ENCODE measurements at regions not wholly inside any gene's neighbourhood (a gene's known extent, or its start where the extent isn't known, plus 50 kb on each side); places are given as distances from the start of the nearest gene placed in this dataset.

- H3K9me3 Mint-ChIP-seq, result peaks cover 0 to 6% (median 2%) of the 10 kb centered on the region in 7 donors
- WGBS (ENCODE audit: insufficient coverage), result 89% methylated on average over 5 of the region's 6 CpGs
Observed at GRCh38 chr13:81246556-81246955, 905.6 kb upstream of the SPRY2 start.

GRCh38 chr13:81244011-81244410 is 903.1 kb upstream of the SPRY2 start:
- Histone ChIP-seq H3K36me3 (replicated peaks in 1 of 2; ENCODE audit: control insufficient read depth in 1 of 2, insufficient read depth in 2 of 2, low read length in 2 of 2) (no peaks in the 10 kb centered on the region), H3K4me2 (replicated peaks; ENCODE audit: extremely low read depth, low read length, poor library complexity, severe bottlenecking) (no peak overlapping the region), H3K27me3 (ENCODE audit: control insufficient read depth in 2 of 2, insufficient read depth in 2 of 2, low read length in 2 of 2) (no peaks in the 10 kb centered on the region), H2AFZ (ENCODE audit: insufficient read depth, low read depth, low read length, poor library complexity, severe bottlenecking) (no peak overlapping the region), H3K9me3 (replicated peaks in 1 of 2; ENCODE audit: control insufficient read depth in 1 of 2, insufficient read depth in 1 of 2, low read length in 2 of 2) (peaks cover 0 to 11% of the 10 kb centered on the region in 2 donors), H3K27ac (ENCODE audit: low read depth in 1 of 2, low read length in 2 of 2) (no peak overlapping the region), H3K9ac (ENCODE audit: insufficient read depth, low read length, poor library complexity, severe bottlenecking) (no peak overlapping the region), H3K4me1 (ENCODE audit: control insufficient read depth in 1 of 2, insufficient read depth in 2 of 2, low read length in 2 of 2) (no peaks in the 10 kb centered on the region), H3K4me3 (replicated peaks in 1 of 3; ENCODE audit: low read depth in 2 of 3, low read length in 3 of 3) (no peak overlapping the region), H3K79me2 (ENCODE audit: insufficient read depth, low read length) (no peaks in the 10 kb centered on the region), H4K20me1 (ENCODE audit: insufficient read depth, low read length) (no peaks in the 10 kb centered on the region)
- intact Hi-C loops (cut with micrococcal nuclease), result no loop called here
- Mint-ChIP-seq H3K4me1 (no peaks in the 10 kb centered on the region), H3K27ac (no peak overlapping the region), H3K9me3 (peaks cover 0 to 5% (median 2%) of the 10 kb centered on the region in 7 donors), H3K4me3 (no peak overlapping the region), H3K36me3 (no peaks in the 10 kb centered on the region), H3K27me3 (ENCODE audit: low read depth in 3 of 3) (peaks cover 0 to 2% (median 0%) of the 10 kb centered on the region in 3 donors)
- no peak for DNase-seq
- WGBS (ENCODE audit: insufficient coverage), result no CpG with 5 or more reads among the region's 1 CpG
- no peak for TF ChIP-seq CTCF (IDR thresholded peaks at IDR 0.05)

More at GRCh38 chr13:81246556-81246955, 905.6 kb upstream of the SPRY2 start:
- no peak overlapping the region for H3K4me3 Mint-ChIP-seq
- Histone ChIP-seq H2AFZ (ENCODE audit: insufficient read depth, low read depth, low read length, poor library complexity, severe bottlenecking) (no peak overlapping the region), H3K79me2 (ENCODE audit: insufficient read depth, low read length) (no peaks in the 10 kb centered on the region), H3K4me2 (replicated peaks; ENCODE audit: extremely low read depth, low read length, poor library complexity, severe bottlenecking) (no peak overlapping the region), H3K36me3 (replicated peaks in 1 of 2; ENCODE audit: control insufficient read depth in 1 of 2, insufficient read depth in 2 of 2, low read length in 2 of 2) (no peaks in the 10 kb centered on the region), H3K27me3 (ENCODE audit: control insufficient read depth in 2 of 2, insufficient read depth in 2 of 2, low read length in 2 of 2) (no peaks in the 10 kb centered on the region), H4K20me1 (ENCODE audit: insufficient read depth, low read length) (no peaks in the 10 kb centered on the region), H3K9me3 (replicated peaks in 1 of 2; ENCODE audit: control insufficient read depth in 1 of 2, insufficient read depth in 1 of 2, low read length in 2 of 2) (peaks cover 0 to 14% of the 10 kb centered on the region in 2 donors), H3K4me1 (ENCODE audit: control insufficient read depth in 1 of 2, insufficient read depth in 2 of 2, low read length in 2 of 2) (no peaks in the 10 kb centered on the region), H3K9ac (ENCODE audit: insufficient read depth, low read length, poor library complexity, severe bottlenecking) (no peak overlapping the region), H3K4me3 (replicated peaks in 1 of 3; ENCODE audit: low read depth in 2 of 3, low read length in 3 of 3) (no peak overlapping the region), H3K27ac (ENCODE audit: low read depth in 1 of 2, low read length in 2 of 2) (no peak overlapping the region)
- intact Hi-C loops (cut with micrococcal nuclease), result no loop called here
- no peaks in the 10 kb centered on the region for H3K36me3 Mint-ChIP-seq
- no peak overlapping the region for H3K27ac Mint-ChIP-seq
- TF ChIP-seq CTCF (IDR thresholded peaks at IDR 0.05), result no peak
- peaks cover 0 to 2% (median 0%) of the 10 kb centered on the region in 3 donors for H3K27me3 Mint-ChIP-seq (ENCODE audit: low read depth in 3 of 3)
- DNase-seq, result no peak
- H3K4me1 Mint-ChIP-seq, result no peaks in the 10 kb centered on the region

All from CD14-positive monocyte (primary cell).